NCI-H1436 (cell line): ENCODE measurements at regions not wholly inside any gene's neighbourhood (a gene's known extent, or its start where the extent isn't known, plus 50 kb on each side); places are given as distances from the start of the nearest gene placed in this dataset.
"Not testable (repeated sequence)": the region's sequence is repeated elsewhere in the genome, so short reads cannot be mapped to it uniquely, and the experiment has no call there.

Experiments used
- DNase-seq: peaks from one replicate; lab custom pipeline; 2025; lab: John Stamatoyannopoulos, UW

GRCh38 chr21:27060190-27060589, 93.3 kb upstream of the ADAMTS5 start:
- DNase-seq: no peak

GRCh38 chr21:27058673-27059605, 92.1 kb upstream of the ADAMTS5 start:
- no peak for DNase-seq

GRCh38 chr21:27057997-27058396, 91.1 kb upstream of the ADAMTS5 start:
- no peak for DNase-seq

GRCh38 chr21:27047658-27048314, 80.9 kb upstream of the ADAMTS5 start:
- no peak for DNase-seq

GRCh38 chr21:27047283-27047657, 80.4 kb upstream of the ADAMTS5 start:
- DNase-seq: no peak

- DNase-seq: no peak
These were observed 78.5 kb upstream of the ADAMTS5 start for GRCh38 chr21:27045281-27045985.

- DNase-seq: no peak
These were observed 76.5 kb upstream of the ADAMTS5 start for GRCh38 chr21:27043377-27043776.

- DNase-seq: no peak
These were observed 74.0 kb upstream of the ADAMTS5 start for GRCh38 chr21:27040738-27041469.

- DNase-seq: no peak
These were observed 69.9 kb upstream of the ADAMTS5 start for GRCh38 chr21:27036736-27037301.

GRCh38 chr21:27035791-27036190, 68.9 kb upstream of the ADAMTS5 start:
- DNase-seq: no peak

GRCh38 chr21:27034796-27035195, 67.9 kb upstream of the ADAMTS5 start:
- no peak for DNase-seq

- DNase-seq: no peak
These were observed 66.6 kb upstream of the ADAMTS5 start for GRCh38 chr21:27033471-27033870.

GRCh38 chr21:27026501-27026900, 59.6 kb upstream of the ADAMTS5 start:
- no peak for DNase-seq

GRCh38 chr21:27025708-27026107, 58.8 kb upstream of the ADAMTS5 start:
- not testable (repeated sequence) for DNase-seq

GRCh38 chr21:27024971-27025370, 58.1 kb upstream of the ADAMTS5 start:
- no peak for DNase-seq

- DNase-seq: no peak
These were observed 57.4 kb upstream of the ADAMTS5 start for GRCh38 chr21:27024301-27024700.

- DNase-seq: no peak
These were observed 56.3 kb upstream of the ADAMTS5 start for GRCh38 chr21:27023186-27023585.

GRCh38 chr21:27021801-27022200, 54.9 kb upstream of the ADAMTS5 start:
- no peak for DNase-seq

GRCh38 chr21:27021046-27021445, 54.2 kb upstream of the ADAMTS5 start:
- DNase-seq: no peak

- no peak for DNase-seq
These were observed 50.4 kb upstream of the ADAMTS5 start for GRCh38 chr21:27017246-27017645.
